H9 (cell line): ENCODE measurements at regions not wholly inside any gene's neighbourhood (a gene's known extent, or its start where the extent isn't known, plus 50 kb on each side); places are given as distances from the start of the nearest gene placed in this dataset.

Experiments used
- DNase-seq: peaks from one replicate; pipeline ENCODE4 v3.0.0-alpha.2; 2017
- H2AFZ ChIP-seq: one replicate; pipeline ENCODE4 v1.6.1; 2013; ENCODE audit warnings: mild to moderate bottlenecking, low read length, control low read depth, moderate library complexity
- H2AK5ac ChIP-seq: 2 replicates; pipeline ENCODE4 v1.6.1; 2013; ENCODE audit warnings: low read length, control low read depth, mixed read lengths; ENCODE audit not compliant: insufficient read length
- H2BK120ac ChIP-seq: one replicate; pipeline ENCODE4 v1.6.1; 2013; ENCODE audit warnings: low read depth, mild to moderate bottlenecking, low read length, control low read depth, inconsistent platforms; ENCODE audit not compliant: poor library complexity, severe bottlenecking
- H2BK12ac ChIP-seq: 2 replicates; pipeline ENCODE4 v1.6.1; 2013; ENCODE audit warnings: low read length, control low read depth, mixed read lengths, low read depth; ENCODE audit not compliant: insufficient read length
- H2BK15ac ChIP-seq: 2 replicates; pipeline ENCODE4 v1.6.1; 2013; ENCODE audit warnings: low read depth, low read length, control low read depth
- H2BK20ac ChIP-seq: one replicate; pipeline ENCODE4 v1.6.1; 2013; ENCODE audit warnings: low read depth, mild to moderate bottlenecking, low read length, control low read depth, inconsistent platforms; ENCODE audit not compliant: poor library complexity, severe bottlenecking
- H2BK5ac ChIP-seq: 2 replicates; pipeline ENCODE4 v1.6.1; 2013; ENCODE audit warnings: low read length, control low read depth, mixed read lengths; ENCODE audit not compliant: insufficient read length
- H3K14ac ChIP-seq: 2 replicates; pipeline ENCODE4 v1.6.1; 2013; ENCODE audit warnings: low read length, control low read depth; ENCODE audit not compliant: insufficient read depth
- H3K18ac ChIP-seq: 2 replicates; pipeline ENCODE4 v1.6.1; 2013; ENCODE audit warnings: low read depth, mild to moderate bottlenecking, mixed read lengths, low read length, control low read depth; ENCODE audit not compliant: insufficient read length
- H3K23ac ChIP-seq: 2 replicates; pipeline ENCODE4 v1.6.1; 2013; ENCODE audit warnings: low read length, control low read depth, mixed read lengths, low read depth; ENCODE audit not compliant: insufficient read length
- H3K23me2 ChIP-seq: 2 replicates; pipeline ENCODE4 v1.6.1; 2013; ENCODE audit warnings: low read depth, mild to moderate bottlenecking, mixed read lengths, low read length, control low read depth; ENCODE audit not compliant: insufficient read length, poor library complexity, severe bottlenecking
- H3K27ac ChIP-seq: 2 replicates; pipeline ENCODE4 v1.5.1; 2013; ENCODE audit warnings: low read length, control low read depth, mixed read lengths, low read depth; ENCODE audit not compliant: insufficient read length
- H3K27me3 ChIP-seq: 2 replicates; pipeline ENCODE4 v1.6.1; 2013; ENCODE audit warnings: low read length, control low read depth, inconsistent platforms; ENCODE audit not compliant: insufficient read depth
- H3K4ac ChIP-seq: 2 replicates; pipeline ENCODE4 v1.6.1; 2013; ENCODE audit warnings: low read depth, mild to moderate bottlenecking, control low read depth, inconsistent platforms, low read length, moderate library complexity
- H3K4me1 ChIP-seq: 2 replicates; pipeline ENCODE4 v1.6.1; 2013; ENCODE audit warnings: low read length, control low read depth, inconsistent platforms; ENCODE audit not compliant: insufficient read depth
- H3K4me2 ChIP-seq: 2 replicates; pipeline ENCODE4 v1.6.1; 2013; ENCODE audit warnings: low read length, control low read depth, mixed read lengths; ENCODE audit not compliant: insufficient read length, insufficient read depth
- H3K56ac ChIP-seq: 2 replicates; pipeline ENCODE4 v1.6.1; 2013; ENCODE audit warnings: low read depth, mild to moderate bottlenecking, mixed read lengths, low read length, control low read depth; ENCODE audit not compliant: insufficient read length
- H3K79me1 ChIP-seq: 2 replicates; pipeline ENCODE4 v1.6.1; 2013; ENCODE audit warnings: low read depth, mild to moderate bottlenecking, moderate library complexity, low read length, control low read depth, inconsistent platforms; ENCODE audit not compliant: insufficient read depth, poor library complexity, severe bottlenecking
- H3K79me2 ChIP-seq: 2 replicates; pipeline ENCODE4 v1.6.1; 2013; ENCODE audit warnings: low read length, control low read depth, inconsistent platforms; ENCODE audit not compliant: insufficient read depth
- H3K9ac ChIP-seq: 2 replicates; pipeline ENCODE4 v1.6.1; 2013; ENCODE audit warnings: low read length, control low read depth, mixed read lengths; ENCODE audit not compliant: insufficient read length; ENCODE audit errors: extremely low read depth
- H3K9me3 ChIP-seq: one replicate; pipeline ENCODE4 v1.6.1; 2013; ENCODE audit warnings: low read depth, low read length, inconsistent platforms; ENCODE audit not compliant: control insufficient read depth
- H3T11ph ChIP-seq: one replicate; pipeline ENCODE4 v1.6.1; 2013; ENCODE audit warnings: mild to moderate bottlenecking, low read length, control low read depth, inconsistent platforms
- H4K20me1 ChIP-seq: one replicate; pipeline ENCODE4 v1.6.1; 2013; ENCODE audit not compliant: control insufficient read depth, insufficient read length, insufficient read depth
- H4K5ac ChIP-seq: 2 replicates; pipeline ENCODE4 v1.6.1; 2013; ENCODE audit warnings: low read depth, mild to moderate bottlenecking, mixed read lengths, low read length, control low read depth; ENCODE audit not compliant: insufficient read length
- H4K8ac ChIP-seq: replicated peaks from 2 replicates; pipeline ENCODE4 v1.6.1; 2013; ENCODE audit warnings: low read length, control low read depth, mixed read lengths, low read depth; ENCODE audit not compliant: insufficient read length
- H4K91ac ChIP-seq: 2 replicates; pipeline ENCODE4 v1.6.1; 2013; ENCODE audit warnings: low read depth, mild to moderate bottlenecking, moderate library complexity, mixed read lengths, low read length, control low read depth; ENCODE audit not compliant: insufficient read length
- H3K27ac Mint-ChIP-seq, 3 experiments: 2 replicates in 2 of 3; 3 replicates in 1 of 3; pipeline ENCODE4 v1.8.0; 2020 to 2021; ENCODE audit warnings: mixed read lengths in 3 of 3, mild to moderate bottlenecking in 1 of 3, moderate library complexity in 1 of 3
- H3K27me3 Mint-ChIP-seq: 2 replicates; pipeline ENCODE4 v1.8.0; 2021; ENCODE audit warnings: low read depth, mild to moderate bottlenecking, moderate library complexity, mixed read lengths
- H3K36me3 Mint-ChIP-seq, 3 experiments: 2 replicates in 2 of 3; 3 replicates in 1 of 3; pipeline ENCODE4 v1.8.0; 2020 to 2021; ENCODE audit warnings: low read depth in 3 of 3, mixed read lengths in 3 of 3; ENCODE audit not compliant: insufficient read depth in 1 of 3
- H3K4me1 Mint-ChIP-seq, 2 experiments: 2 replicates each; pipeline ENCODE4 v1.8.0; 2020; ENCODE audit warnings: mixed read lengths in 2 of 2
- H3K4me3 Mint-ChIP-seq, 2 experiments: 2 replicates in 1 of 2; 3 replicates in 1 of 2; pipeline ENCODE4 v1.8.0; 2020 to 2021; ENCODE audit warnings: mild to moderate bottlenecking in 2 of 2, mixed read lengths in 2 of 2, moderate library complexity in 1 of 2
- H3K9me3 Mint-ChIP-seq, 2 experiments: 2 replicates in 1 of 2; 3 replicates in 1 of 2; pipeline ENCODE4 v1.8.0; 2020; ENCODE audit warnings: mild to moderate bottlenecking in 2 of 2, mixed read lengths in 2 of 2, moderate library complexity in 1 of 2
- CTCF ChIP-seq: fragments of 200-600 bp; sonication (generic); conservative IDR thresholded peaks from 3 replicates; pipeline ENCODE4 v1.8.0; 2021; ENCODE audit warnings: antibody characterized with exemption, mild to moderate bottlenecking
- whole genome bisulfite sequencing: extraction: QIAGEN DNeasy Blood & Tissue Kit; methylation state at CpG from one replicate; pipeline ENCODE4 v1.1.7; 2013; ENCODE audit warnings: missing lambda C conversion rate, low lambda C conversion rate, mixed read lengths; ENCODE audit not compliant: insufficient read length; ENCODE audit errors: extremely low coverage; 5-methylcytosine and 5-hydroxymethylcytosine counted together

GRCh38 chr20:60583741-60584140 lies 625.5 kb downstream of the CDH26 start:
- Histone ChIP-seq H2BK5ac (no peak overlapping the region), H3K4ac (no peak overlapping the region), H2BK12ac (no peak overlapping the region), H3K79me2 (no peaks in the 10 kb centered on the region), H3K56ac (no peak overlapping the region), H3K4me2 (no peak overlapping the region), H2AFZ (no peak overlapping the region), H3K14ac (no peak overlapping the region), H2BK120ac (no peak overlapping the region), H3K4me1 (peaks cover 12% of the 10 kb centered on the region; the same call in 1 of the 2 replicates), H3K23ac (no peak overlapping the region), H3K79me1 (no peaks in the 10 kb centered on the region), H4K91ac (no peak overlapping the region), H2AK5ac (no peak overlapping the region), H3K18ac (no peak overlapping the region), H2BK20ac (no peak overlapping the region), H3K23me2 (no peaks in the 10 kb centered on the region), H3K9ac (no peak overlapping the region), H3K27ac (no peak overlapping the region), H3K27me3 (no peaks in the 10 kb centered on the region), H4K8ac (no peak overlapping the region), H3K9me3 (no peaks in the 10 kb centered on the region), H4K20me1 (no peaks in the 10 kb centered on the region), H3T11ph (no peak overlapping the region), H4K5ac (no peak overlapping the region), H2BK15ac (no peak overlapping the region)
- Mint-ChIP-seq H3K36me3 (peaks cover 3 to 4% (median 4%) of the 10 kb centered on the region in 3 experiments), H3K4me3 (no peak overlapping the region), H3K27me3 (no peaks in the 10 kb centered on the region), H3K4me1 (peaks cover 26% of the 10 kb centered on the region in 2 experiments), H3K27ac (no peak overlapping the region), H3K9me3 (peaks cover 4% of the 10 kb centered on the region in 2 experiments)
- TF ChIP-seq CTCF = no peak
- DNase-seq = no peak
- WGBS = no CpG with 5 or more reads among the region's 2 CpGs
